Astrocyte of the spinal cord (primary cell): ENCODE measurements at regions not wholly inside any gene's neighbourhood (a gene's known extent, or its start where the extent isn't known, plus 50 kb on each side); places are given as distances from the start of the nearest gene placed in this dataset.

Experiments used
- DNase-seq: peaks from one replicate; pipeline ENCODE4 v3.0.0; 2011; ENCODE audit warnings: low read depth, low spot score
- H3K4me3 ChIP-seq: 2 replicates; pipeline ENCODE4 v1.5.1; 2011; ENCODE audit warnings: low read depth, mild to moderate bottlenecking, low read length, moderate library complexity
- in situ Hi-C: cut with HindIII; loops from 2 replicates; pipeline ENCODE4 v1.10.0; 2017; ENCODE audit warnings: low sequenced_read_pairs
- TF ChIP-seq, protein P1 (sequence below): IDR thresholded peaks from 2 replicates; pipeline ENCODE4 v1.5.1; 2012; ENCODE audit warnings: low read depth, mild to moderate bottlenecking, low read length, inconsistent platforms

DNA sequence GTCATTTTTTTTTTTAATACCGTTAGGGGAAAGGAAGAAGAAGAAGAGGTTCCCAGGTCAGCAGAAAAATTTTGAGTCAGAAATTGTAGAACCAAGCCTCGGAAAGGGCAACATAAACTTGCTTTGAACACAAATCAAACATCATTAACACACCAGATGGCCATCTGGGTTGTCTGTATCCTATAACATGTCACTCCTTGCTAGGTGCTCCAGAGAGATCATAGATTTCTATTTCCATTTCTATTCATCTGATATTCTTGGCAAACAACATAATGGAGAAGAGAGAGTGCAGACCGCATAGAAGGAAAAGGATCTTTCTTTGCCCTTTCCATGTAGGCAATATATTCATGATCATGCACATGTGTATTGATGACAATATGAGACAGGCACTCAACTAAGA lies 129.5 kb upstream of the STT3B start:
- DNase-seq: no peak
- in situ Hi-C loops: no loop called here
- TF ChIP-seq, protein P1, sequence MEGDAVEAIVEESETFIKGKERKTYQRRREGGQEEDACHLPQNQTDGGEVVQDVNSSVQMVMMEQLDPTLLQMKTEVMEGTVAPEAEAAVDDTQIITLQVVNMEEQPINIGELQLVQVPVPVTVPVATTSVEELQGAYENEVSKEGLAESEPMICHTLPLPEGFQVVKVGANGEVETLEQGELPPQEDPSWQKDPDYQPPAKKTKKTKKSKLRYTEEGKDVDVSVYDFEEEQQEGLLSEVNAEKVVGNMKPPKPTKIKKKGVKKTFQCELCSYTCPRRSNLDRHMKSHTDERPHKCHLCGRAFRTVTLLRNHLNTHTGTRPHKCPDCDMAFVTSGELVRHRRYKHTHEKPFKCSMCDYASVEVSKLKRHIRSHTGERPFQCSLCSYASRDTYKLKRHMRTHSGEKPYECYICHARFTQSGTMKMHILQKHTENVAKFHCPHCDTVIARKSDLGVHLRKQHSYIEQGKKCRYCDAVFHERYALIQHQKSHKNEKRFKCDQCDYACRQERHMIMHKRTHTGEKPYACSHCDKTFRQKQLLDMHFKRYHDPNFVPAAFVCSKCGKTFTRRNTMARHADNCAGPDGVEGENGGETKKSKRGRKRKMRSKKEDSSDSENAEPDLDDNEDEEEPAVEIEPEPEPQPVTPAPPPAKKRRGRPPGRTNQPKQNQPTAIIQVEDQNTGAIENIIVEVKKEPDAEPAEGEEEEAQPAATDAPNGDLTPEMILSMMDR: no peak
- no peak overlapping the region for H3K4me3 ChIP-seq

GRCh38 chr3:31404871-31405270 lies 127.9 kb upstream of the STT3B start:
- no peak for DNase-seq
- no peak overlapping the region for H3K4me3 ChIP-seq
- in situ Hi-C loops: no loop called here
- TF ChIP-seq, protein P1: no peak

DNA sequence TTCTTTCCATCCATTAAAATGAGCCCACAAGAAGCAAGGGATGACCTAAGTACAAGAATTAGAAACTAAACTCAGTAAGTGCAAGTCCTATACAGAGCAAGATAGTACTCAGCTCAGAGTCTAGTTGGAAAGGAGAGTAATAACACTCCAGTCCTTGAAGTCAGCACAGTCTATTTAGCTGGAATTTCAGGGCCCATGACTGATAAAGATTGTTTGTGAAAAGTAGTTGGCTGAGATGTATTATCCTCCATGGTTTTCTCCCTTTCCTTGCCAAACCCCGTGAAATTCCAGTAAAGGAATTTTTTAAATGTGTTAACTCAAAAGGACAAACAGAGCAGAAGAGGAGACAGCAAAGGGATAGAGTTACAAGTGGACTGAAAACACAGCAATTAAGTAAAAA lies 127.2 kb upstream of the STT3B start:
- TF ChIP-seq, protein P1: no peak
- DNase-seq: no peak
- no peak overlapping the region for H3K4me3 ChIP-seq
- in situ Hi-C loops: no loop called here

- TF ChIP-seq, protein P1: no peak
- H3K4me3 ChIP-seq: no peak overlapping the region
- in situ Hi-C loops: no loop called here
- no peak for DNase-seq
Measured at GRCh38 chr3:31406896-31407295, 125.8 kb upstream of the STT3B start.

GRCh38 chr3:31407665-31408064 lies 125.1 kb upstream of the STT3B start:
- in situ Hi-C loops: no loop called here
- peak; percentile 61 for DNase-seq
- no peak overlapping the region for H3K4me3 ChIP-seq
- TF ChIP-seq, protein P1: no peak

GRCh38 chr3:31408720-31409119 lies 124.0 kb upstream of the STT3B start:
- in situ Hi-C loops: no loop called here
- DNase-seq: no peak
- H3K4me3 ChIP-seq: no peak overlapping the region
- TF ChIP-seq, protein P1: no peak

DNA sequence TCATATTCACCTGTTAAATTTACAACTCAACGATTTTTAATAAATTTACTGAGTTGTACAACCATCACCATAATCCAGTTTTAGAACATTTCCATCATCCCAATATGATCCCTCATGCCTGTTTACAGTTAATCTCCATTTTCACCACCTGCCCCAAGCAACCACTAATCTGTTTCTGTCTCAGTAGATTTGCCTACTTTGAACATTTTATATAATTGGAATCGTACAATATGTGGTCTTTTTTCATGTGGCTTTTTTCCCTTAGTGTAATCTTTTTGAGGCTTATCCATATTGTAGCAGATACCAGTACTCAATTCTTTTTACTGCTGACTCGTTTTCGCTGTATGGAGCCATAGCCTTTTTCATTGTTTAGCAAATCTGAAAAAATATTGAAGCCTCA lies 123.3 kb upstream of the STT3B start:
- no peak for DNase-seq
- in situ Hi-C loops: no loop called here
- TF ChIP-seq, protein P1: no peak
- H3K4me3 ChIP-seq: no peak overlapping the region
